ENCODE measurements at regions not wholly inside any gene's neighbourhood (a gene's known extent, or its start where the extent isn't known, plus 50 kb on each side); places are given as distances from the start of the nearest gene placed in this dataset.

DNA sequence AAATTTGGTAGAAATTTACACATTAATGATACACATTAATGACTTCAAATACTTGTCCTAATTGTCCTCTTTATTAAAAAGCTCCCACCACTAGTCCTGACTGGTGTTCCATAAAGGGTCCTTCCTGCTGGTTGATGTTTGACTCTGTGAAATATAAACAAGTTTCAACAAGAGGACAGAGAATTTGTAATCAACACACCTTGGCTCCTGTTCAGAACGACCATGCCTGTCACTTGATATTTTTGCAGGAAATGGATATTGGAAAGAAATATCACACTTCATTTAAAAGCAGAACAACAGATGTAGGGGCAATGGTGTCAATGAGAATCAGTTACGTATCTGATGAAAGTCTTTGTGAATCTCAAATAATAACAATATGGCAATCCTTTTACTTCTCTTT is 211.7 kb downstream of the ENC1 start:
- no peaks in the 10 kb centered on the region for H3K36me3 ChIP-seq
- H3K4me3 ChIP-seq, result no peak overlapping the region
- H3K4me1 ChIP-seq (ENCODE audit: insufficient read depth), result no peaks in the 10 kb centered on the region
- TF ChIP-seq POLR2A (IDR thresholded peaks at IDR 0.05) (no peak), EP300 (IDR thresholded peaks at IDR 0.05) (no peak)
- TF ChIP-seq, protein P1, sequence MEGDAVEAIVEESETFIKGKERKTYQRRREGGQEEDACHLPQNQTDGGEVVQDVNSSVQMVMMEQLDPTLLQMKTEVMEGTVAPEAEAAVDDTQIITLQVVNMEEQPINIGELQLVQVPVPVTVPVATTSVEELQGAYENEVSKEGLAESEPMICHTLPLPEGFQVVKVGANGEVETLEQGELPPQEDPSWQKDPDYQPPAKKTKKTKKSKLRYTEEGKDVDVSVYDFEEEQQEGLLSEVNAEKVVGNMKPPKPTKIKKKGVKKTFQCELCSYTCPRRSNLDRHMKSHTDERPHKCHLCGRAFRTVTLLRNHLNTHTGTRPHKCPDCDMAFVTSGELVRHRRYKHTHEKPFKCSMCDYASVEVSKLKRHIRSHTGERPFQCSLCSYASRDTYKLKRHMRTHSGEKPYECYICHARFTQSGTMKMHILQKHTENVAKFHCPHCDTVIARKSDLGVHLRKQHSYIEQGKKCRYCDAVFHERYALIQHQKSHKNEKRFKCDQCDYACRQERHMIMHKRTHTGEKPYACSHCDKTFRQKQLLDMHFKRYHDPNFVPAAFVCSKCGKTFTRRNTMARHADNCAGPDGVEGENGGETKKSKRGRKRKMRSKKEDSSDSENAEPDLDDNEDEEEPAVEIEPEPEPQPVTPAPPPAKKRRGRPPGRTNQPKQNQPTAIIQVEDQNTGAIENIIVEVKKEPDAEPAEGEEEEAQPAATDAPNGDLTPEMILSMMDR (IDR thresholded peaks at IDR 0.05), result no peak
- H3K27ac ChIP-seq, result no peak overlapping the region
- no peaks in the 10 kb centered on the region for H3K27me3 ChIP-seq
- no peaks in the 10 kb centered on the region for H3K9me3 ChIP-seq
- 63 to 81% (median 80%) methylated on average over 2 of the region's 2 CpGs for WGBS, 3 donors
- no peak for DNase-seq
- intact Hi-C loops (cut with DNase I), result no loop called here

DNA sequence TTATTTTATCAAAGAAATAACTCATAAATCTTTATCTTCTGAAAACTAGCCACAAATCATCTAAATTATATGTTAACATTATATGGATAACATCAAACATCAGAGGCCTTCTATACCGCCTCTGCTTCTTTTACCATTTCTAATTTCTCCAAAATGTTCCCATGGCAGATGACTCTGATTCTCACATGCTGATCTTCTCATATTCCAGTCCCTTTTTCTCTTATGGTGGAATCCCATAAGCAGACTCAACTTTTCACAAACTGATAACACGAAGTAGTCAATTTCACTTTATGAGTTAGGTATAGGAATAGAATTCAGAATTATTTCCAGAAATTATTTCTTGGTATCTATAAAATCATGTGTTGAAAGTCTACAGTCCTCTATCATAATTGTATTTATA is 212.3 kb downstream of the ENC1 start:
- Histone ChIP-seq H3K4me3 (no peak overlapping the region), H3K36me3 (no peaks in the 10 kb centered on the region), H3K4me1 (ENCODE audit: insufficient read depth) (no peaks in the 10 kb centered on the region), H3K9me3 (no peaks in the 10 kb centered on the region), H3K27ac (no peak overlapping the region), H3K27me3 (no peaks in the 10 kb centered on the region)
- intact Hi-C loops (cut with DNase I), result no loop called here
- 94 to 97% (median 96%) methylated on average over 2 of the region's 2 CpGs for WGBS, 3 donors
- DNase-seq, result no peak
- TF ChIP-seq POLR2A (IDR thresholded peaks at IDR 0.05) (no peak), EP300 (IDR thresholded peaks at IDR 0.05) (no peak)
- TF ChIP-seq, protein P1 (IDR thresholded peaks at IDR 0.05), result no peak

DNA sequence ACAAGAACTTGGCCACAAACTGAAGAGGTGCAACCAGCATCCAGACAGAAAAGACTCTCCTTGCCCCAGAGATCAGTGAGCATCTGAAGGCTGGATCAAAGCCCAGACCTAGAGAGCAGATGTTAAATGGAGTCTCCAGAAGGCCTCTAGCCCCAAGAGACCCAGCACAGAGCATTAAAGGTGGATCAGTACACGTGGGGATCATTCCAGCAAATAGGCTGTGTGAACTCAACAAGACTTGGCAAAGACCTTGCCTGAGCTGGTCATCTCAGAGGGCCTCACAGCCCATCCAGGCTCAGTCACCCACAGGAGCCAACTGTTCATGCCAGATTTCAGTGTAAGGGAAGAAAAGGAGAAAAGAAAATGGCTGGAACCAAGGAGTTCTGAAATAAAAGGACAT is 214.0 kb downstream of the ENC1 start:
- H3K4me3 ChIP-seq, result no peak overlapping the region
- TF ChIP-seq, protein P1 (IDR thresholded peaks at IDR 0.05), result no peak
- TF ChIP-seq EP300 (IDR thresholded peaks at IDR 0.05) (no peak), POLR2A (IDR thresholded peaks at IDR 0.05) (no peak)
- 33 to 78% (median 61%) methylated on average over 1 of the region's 1 CpG for WGBS, 3 donors
- DNase-seq, result no peak
- H3K36me3 ChIP-seq, result no peaks in the 10 kb centered on the region
- no peaks in the 10 kb centered on the region for H3K27me3 ChIP-seq
- H3K4me1 ChIP-seq (ENCODE audit: insufficient read depth), result no peaks in the 10 kb centered on the region
- H3K9me3 ChIP-seq, result no peaks in the 10 kb centered on the region
- H3K27ac ChIP-seq, result no peak overlapping the region
- intact Hi-C loops (cut with DNase I), result no loop called here

DNA sequence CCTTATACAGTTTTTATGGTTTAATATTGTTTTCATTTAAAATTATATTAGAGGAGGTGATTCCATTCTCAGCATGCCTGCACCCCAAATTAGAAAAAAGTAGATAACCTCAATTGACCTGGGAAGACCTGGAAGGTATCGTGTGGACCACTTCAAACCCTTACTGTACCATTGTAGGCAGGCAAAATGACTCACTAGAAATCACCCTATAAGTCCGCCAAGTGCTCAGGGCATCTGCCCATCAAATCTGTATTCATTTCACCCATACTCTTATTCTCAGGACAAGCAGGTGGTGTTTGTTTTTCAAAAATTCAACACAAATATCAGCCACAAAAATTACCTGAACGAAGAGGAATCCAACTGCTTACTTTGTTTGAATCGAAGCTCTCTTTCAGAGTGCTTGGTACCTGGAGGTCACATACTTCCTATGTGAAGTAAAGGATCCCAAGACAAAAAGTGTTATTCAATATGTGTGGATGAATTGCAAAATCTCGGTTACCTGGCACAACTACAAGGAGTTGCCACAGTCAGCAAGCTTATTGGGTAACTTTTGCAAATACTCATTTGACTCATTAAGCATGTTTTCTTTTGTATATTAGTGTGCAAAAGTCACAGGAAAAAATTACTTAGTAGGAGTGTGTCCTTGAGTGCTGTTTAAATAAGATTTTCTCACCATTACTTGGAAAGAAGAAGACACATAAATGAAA is 216.2 kb downstream of the ENC1 start:
- DNase-seq, result peak in 1 of 5 donors; percentile 46
- no peaks in the 10 kb centered on the region for H3K9me3 ChIP-seq
- 86 to 90% (median 89%) methylated on average over 5 of the region's 5 CpGs for WGBS, 3 donors
- intact Hi-C loops (cut with DNase I), result no loop called here
- TF ChIP-seq EP300 (IDR thresholded peaks at IDR 0.05) (no peak), POLR2A (IDR thresholded peaks at IDR 0.05) (no peak)
- TF ChIP-seq, protein P1 (IDR thresholded peaks at IDR 0.05), result no peak
- H3K4me3 ChIP-seq, result no peak overlapping the region
- no peak overlapping the region for H3K27ac ChIP-seq
- H3K4me1 ChIP-seq (ENCODE audit: insufficient read depth), result no peaks in the 10 kb centered on the region
- no peaks in the 10 kb centered on the region for H3K36me3 ChIP-seq
- no peaks in the 10 kb centered on the region for H3K27me3 ChIP-seq

All from ovary (tissue), 7 donors.